Fibroblast of villous mesenchyme (primary cell): ENCODE measurements at regions not wholly inside any gene's neighbourhood (a gene's known extent, or its start where the extent isn't known, plus 50 kb on each side); places are given as distances from the start of the nearest gene placed in this dataset.
"Not testable (repeated sequence)": the region's sequence is repeated elsewhere in the genome, so short reads cannot be mapped to it uniquely, and the experiment has no call there.

Experiments used
- DNase-seq: peaks from one replicate; pipeline ENCODE4 v3.0.0-alpha.2; 2010; ENCODE audit warnings: low read depth
- H3K4me3 ChIP-seq: 2 replicates; pipeline ENCODE4 v1.5.1; 2011; ENCODE audit warnings: low read depth, mild to moderate bottlenecking, low read length
- CTCF ChIP-seq: IDR thresholded peaks from 2 replicates; pipeline ENCODE4 v1.5.1; 2012; ENCODE audit warnings: low read depth, mild to moderate bottlenecking, low read length; ENCODE audit not compliant: insufficient read depth

GRCh38 chr5:156221816-156222215 is 105.1 kb upstream of the SGCD start:
- no peak for DNase-seq
- no peak overlapping the region for H3K4me3 ChIP-seq
- no peak for TF ChIP-seq CTCF

GRCh38 chr5:156223547-156223946 is 103.4 kb upstream of the SGCD start:
- no peak for TF ChIP-seq CTCF

GRCh38 chr5:156226485-156226884 is 100.5 kb upstream of the SGCD start:
- not testable (repeated sequence) for DNase-seq, H3K4me3 ChIP-seq

More at GRCh38 chr5:156223547-156223946, 103.4 kb upstream of the SGCD start:
- no peak for DNase-seq
- H3K4me3 ChIP-seq: no peak overlapping the region

GRCh38 chr5:156230887-156231286 is 96.1 kb upstream of the SGCD start:
- no peak for TF ChIP-seq CTCF
- H3K4me3 ChIP-seq: no peak overlapping the region

GRCh38 chr5:156232251-156232869 is 94.6 kb upstream of the SGCD start:
- H3K4me3 ChIP-seq: no peak overlapping the region
- TF ChIP-seq CTCF: no peak
- DNase-seq: no peak

More at GRCh38 chr5:156230887-156231286, 96.1 kb upstream of the SGCD start:
- DNase-seq: no peak

- DNase-seq: no peak
- no peak for TF ChIP-seq CTCF
- no peak overlapping the region for H3K4me3 ChIP-seq
Observed at GRCh38 chr5:156237361-156237760, 89.6 kb upstream of the SGCD start.

GRCh38 chr5:156239800-156240199 is 87.2 kb upstream of the SGCD start:
- no peak overlapping the region for H3K4me3 ChIP-seq
- TF ChIP-seq CTCF: no peak
- no peak for DNase-seq

GRCh38 chr5:156240414-156240813 is 86.5 kb upstream of the SGCD start:
- H3K4me3 ChIP-seq: no peak overlapping the region
- no peak for DNase-seq
- no peak for TF ChIP-seq CTCF
